MM.1S (cell line): ENCODE measurements at regions not wholly inside any gene's neighbourhood (a gene's known extent, or its start where the extent isn't known, plus 50 kb on each side); places are given as distances from the start of the nearest gene placed in this dataset.

Experiments
- EZH2 ChIP-seq: fragments of 300-600 bp; sonication (generic); optimal IDR thresholded peaks from 2 replicates; pipeline ENCODE3; 2017; ENCODE audit warnings: low read depth, mild to moderate bottlenecking, antibody characterized with exemption, low read length, mixed read lengths
- EZH2phosphoT487 ChIP-seq: fragments of 300-600 bp; sonication (generic); IDR thresholded peaks from 2 replicates; pipeline ENCODE4 v1.6.1; 2018; ENCODE audit warnings: antibody characterized with exemption, low read length
- TF ChIP-seq, protein P1 (sequence below): fragments of 300-600 bp; sonication (generic); IDR thresholded peaks from 2 replicates; pipeline ENCODE4 v1.5.1; 2016; ENCODE audit warnings: antibody characterized with exemption, low read length, mixed read lengths

DNA sequence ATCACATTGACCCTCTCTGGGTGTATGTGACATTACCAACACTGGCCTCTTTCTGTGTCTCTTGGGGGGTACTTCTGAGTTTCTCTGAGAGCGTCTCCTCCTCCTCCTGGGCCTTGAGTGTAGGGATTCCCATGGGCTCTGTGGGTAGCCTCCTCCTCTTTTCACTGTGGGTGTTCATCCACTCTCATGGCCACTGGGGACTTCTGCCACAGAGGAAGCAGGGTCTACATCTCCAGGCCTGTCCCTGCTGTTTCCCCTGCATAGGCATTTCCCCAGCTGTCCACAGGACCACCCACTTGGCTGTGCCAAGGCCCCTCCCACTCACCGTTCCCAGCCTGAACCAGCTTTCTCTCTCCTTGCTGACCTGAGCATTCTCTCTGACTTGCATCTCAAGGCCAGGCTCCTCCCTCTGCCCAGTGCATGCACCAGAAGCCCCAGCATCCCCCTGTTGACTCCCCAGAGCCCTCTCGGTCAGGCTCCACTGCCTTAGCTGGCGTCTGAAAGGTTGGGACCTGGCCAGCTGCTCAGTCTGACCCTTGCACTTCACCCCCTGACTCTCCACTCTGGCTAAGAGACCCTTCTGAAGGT is 487.6 kb downstream of the GLRX3 start:
- TF ChIP-seq, protein P1, sequence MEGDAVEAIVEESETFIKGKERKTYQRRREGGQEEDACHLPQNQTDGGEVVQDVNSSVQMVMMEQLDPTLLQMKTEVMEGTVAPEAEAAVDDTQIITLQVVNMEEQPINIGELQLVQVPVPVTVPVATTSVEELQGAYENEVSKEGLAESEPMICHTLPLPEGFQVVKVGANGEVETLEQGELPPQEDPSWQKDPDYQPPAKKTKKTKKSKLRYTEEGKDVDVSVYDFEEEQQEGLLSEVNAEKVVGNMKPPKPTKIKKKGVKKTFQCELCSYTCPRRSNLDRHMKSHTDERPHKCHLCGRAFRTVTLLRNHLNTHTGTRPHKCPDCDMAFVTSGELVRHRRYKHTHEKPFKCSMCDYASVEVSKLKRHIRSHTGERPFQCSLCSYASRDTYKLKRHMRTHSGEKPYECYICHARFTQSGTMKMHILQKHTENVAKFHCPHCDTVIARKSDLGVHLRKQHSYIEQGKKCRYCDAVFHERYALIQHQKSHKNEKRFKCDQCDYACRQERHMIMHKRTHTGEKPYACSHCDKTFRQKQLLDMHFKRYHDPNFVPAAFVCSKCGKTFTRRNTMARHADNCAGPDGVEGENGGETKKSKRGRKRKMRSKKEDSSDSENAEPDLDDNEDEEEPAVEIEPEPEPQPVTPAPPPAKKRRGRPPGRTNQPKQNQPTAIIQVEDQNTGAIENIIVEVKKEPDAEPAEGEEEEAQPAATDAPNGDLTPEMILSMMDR = no peak
- TF ChIP-seq EZH2 (no peak), EZH2phosphoT487 (no peak)
